GM12878 (cell line): ENCODE measurements at regions not wholly inside any gene's neighbourhood (a gene's known extent, or its start where the extent isn't known, plus 50 kb on each side); places are given as distances from the start of the nearest gene placed in this dataset.
A peak's percentile ranks its signal among the peaks of the same experiment; 100 is the strongest.

Experiments used
- BACH1 ChIP-seq: fragments of 450-650 bp; IDR thresholded peaks from 2 replicates; pipeline ENCODE4 v1.6.1; 2017; ENCODE audit warnings: mild to moderate bottlenecking, borderline replicate concordance
- BCL3 ChIP-seq: IDR thresholded peaks from 2 replicates; pipeline ENCODE4 v1.6.1; 2011; ENCODE audit warnings: borderline replicate concordance, low read depth, mild to moderate bottlenecking, moderate library complexity, low read length; ENCODE audit not compliant: insufficient read depth, poor library complexity, severe bottlenecking
- CHD2 ChIP-seq: IDR thresholded peaks from 2 replicates; pipeline ENCODE4 v1.6.1; 2011; ENCODE audit warnings: low read depth, low read length, improper control_type of control experiment, borderline replicate concordance
- DPF2 ChIP-seq: fragments of 450-650 bp; IDR thresholded peaks from 2 replicates; pipeline ENCODE4 v1.6.1; 2017; ENCODE audit warnings: mild to moderate bottlenecking
- EGR1 ChIP-seq, 2 experiments: IDR thresholded peaks; 1 replicate in 1 of 2; 2 replicates in 1 of 2; pipeline ENCODE4 v1.6.1; 2011 to 2012; ENCODE audit warnings: low read depth in 2 of 2, low read length in 2 of 2, borderline replicate concordance in 1 of 2, mild to moderate bottlenecking in 1 of 2, moderate library complexity in 1 of 2
- GATAD2B ChIP-seq: fragments of 450-650 bp; conservative IDR thresholded peaks from 2 replicates; pipeline ENCODE4 v1.6.1; 2017; ENCODE audit warnings: low read depth, mild to moderate bottlenecking, moderate library complexity
- HCFC1 ChIP-seq: fragments of 150-350 bp; IDR thresholded peaks from 2 replicates; pipeline ENCODE4 v1.6.1; 2014; ENCODE audit warnings: low read length
- HDAC2 ChIP-seq: fragments of 200-600 bp; sonication (generic); IDR thresholded peaks from 2 replicates; pipeline ENCODE4 v1.6.1; 2017
- KAT2A ChIP-seq: conservative IDR thresholded peaks from 2 replicates; pipeline ENCODE4 v1.6.1; 2011; ENCODE audit warnings: low read depth, low read length; ENCODE audit not compliant: control insufficient read depth
- LARP7 ChIP-seq: fragments of 450-650 bp; IDR thresholded peaks from 2 replicates; pipeline ENCODE4 v1.6.1; 2017; ENCODE audit warnings: mild to moderate bottlenecking
- REST ChIP-seq: IDR thresholded peaks from 2 replicates; pipeline ENCODE4 v1.6.1; 2012; ENCODE audit warnings: mild to moderate bottlenecking, low read depth, low read length
- STAT1 ChIP-seq: fragments of 450-650 bp; conservative IDR thresholded peaks from 2 replicates; pipeline ENCODE4 v1.6.1; 2014; ENCODE audit warnings: antibody characterized with exemption, mild to moderate bottlenecking
- TCF12 ChIP-seq: IDR thresholded peaks from 2 replicates; pipeline ENCODE4 v1.6.1; 2011; ENCODE audit warnings: low read depth, mild to moderate bottlenecking, low read length
- USF1 ChIP-seq: IDR thresholded peaks from 2 replicates; pipeline ENCODE4 v1.6.1; 2011; ENCODE audit warnings: borderline replicate concordance, low read depth, mild to moderate bottlenecking, moderate library complexity, mixed read lengths, low read length; ENCODE audit not compliant: insufficient read depth; ENCODE audit errors: extremely low read length
- ZBED1 ChIP-seq: IDR thresholded peaks from 2 replicates; pipeline ENCODE4 v1.6.1; 2016; ENCODE audit warnings: borderline replicate concordance
- ZNF207 ChIP-seq: fragments of 450-650 bp; IDR thresholded peaks from 2 replicates; pipeline ENCODE4 v1.6.1; 2014; ENCODE audit warnings: antibody characterized with exemption, mild to moderate bottlenecking, borderline replicate concordance
- TF ChIP-seq, protein P1 (sequence below): fragments of 450-650 bp; conservative IDR thresholded peaks from 2 replicates; pipeline ENCODE4 v1.6.1; 2017; ENCODE audit warnings: mild to moderate bottlenecking, moderate library complexity
- TF ChIP-seq, protein P2 (sequence below): fragments of 450-650 bp; IDR thresholded peaks from 2 replicates; pipeline ENCODE4 v1.6.1; 2016; ENCODE audit warnings: mild to moderate bottlenecking
- TF ChIP-seq, protein P3 (sequence below): fragments of 450-650 bp; formaldehyde crosslinking; IDR thresholded peaks from 2 replicates; pipeline ENCODE4 v1.4.0; 2022; ENCODE audit warnings: mild to moderate bottlenecking, moderate library complexity

GRCh38 chr4:30461218-30461617 is 259.0 kb upstream of the PCDH7 start (continued):
- TF ChIP-seq ZBED1 (0 out of 2 replicates have a peak, but pooled peaks have one; percentile 17), LARP7 (no peak), TCF12 (peak; percentile 70; the same call in 1 of the 2 replicates), GATAD2B (no peak), STAT1 (no peak), EGR1 (IDR thresholded peaks at IDR 0.05; ENCODE audit: borderline replicate concordance in 1 of 2, low read depth in 2 of 2, low read length in 2 of 2) (no peak; a peak in 1 of 3 replicates), BCL3 (peak; percentile 56), HCFC1 (no peak), CHD2 (0 out of 2 replicates have a peak, but pooled peaks have one; percentile 29), USF1 (no peak), HDAC2 (no peak), BACH1 (no peak), ZNF207 (no peak), DPF2 (peak; percentile 39; the same call in 1 of the 2 replicates), REST (no peak), KAT2A (no peak)
- TF ChIP-seq, protein P1, sequence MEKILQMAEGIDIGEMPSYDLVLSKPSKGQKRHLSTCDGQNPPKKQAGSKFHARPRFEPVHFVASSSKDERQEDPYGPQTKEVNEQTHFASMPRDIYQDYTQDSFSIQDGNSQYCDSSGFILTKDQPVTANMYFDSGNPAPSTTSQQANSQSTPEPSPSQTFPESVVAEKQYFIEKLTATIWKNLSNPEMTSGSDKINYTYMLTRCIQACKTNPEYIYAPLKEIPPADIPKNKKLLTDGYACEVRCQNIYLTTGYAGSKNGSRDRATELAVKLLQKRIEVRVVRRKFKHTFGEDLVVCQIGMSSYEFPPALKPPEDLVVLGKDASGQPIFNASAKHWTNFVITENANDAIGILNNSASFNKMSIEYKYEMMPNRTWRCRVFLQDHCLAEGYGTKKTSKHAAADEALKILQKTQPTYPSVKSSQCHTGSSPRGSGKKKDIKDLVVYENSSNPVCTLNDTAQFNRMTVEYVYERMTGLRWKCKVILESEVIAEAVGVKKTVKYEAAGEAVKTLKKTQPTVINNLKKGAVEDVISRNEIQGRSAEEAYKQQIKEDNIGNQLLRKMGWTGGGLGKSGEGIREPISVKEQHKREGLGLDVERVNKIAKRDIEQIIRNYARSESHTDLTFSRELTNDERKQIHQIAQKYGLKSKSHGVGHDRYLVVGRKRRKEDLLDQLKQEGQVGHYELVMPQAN, result no peak
- TF ChIP-seq, protein P2, sequence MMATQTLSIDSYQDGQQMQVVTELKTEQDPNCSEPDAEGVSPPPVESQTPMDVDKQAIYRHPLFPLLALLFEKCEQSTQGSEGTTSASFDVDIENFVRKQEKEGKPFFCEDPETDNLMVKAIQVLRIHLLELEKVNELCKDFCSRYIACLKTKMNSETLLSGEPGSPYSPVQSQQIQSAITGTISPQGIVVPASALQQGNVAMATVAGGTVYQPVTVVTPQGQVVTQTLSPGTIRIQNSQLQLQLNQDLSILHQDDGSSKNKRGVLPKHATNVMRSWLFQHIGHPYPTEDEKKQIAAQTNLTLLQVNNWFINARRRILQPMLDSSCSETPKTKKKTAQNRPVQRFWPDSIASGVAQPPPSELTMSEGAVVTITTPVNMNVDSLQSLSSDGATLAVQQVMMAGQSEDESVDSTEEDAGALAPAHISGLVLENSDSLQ, result no peak
- TF ChIP-seq, protein P3, sequence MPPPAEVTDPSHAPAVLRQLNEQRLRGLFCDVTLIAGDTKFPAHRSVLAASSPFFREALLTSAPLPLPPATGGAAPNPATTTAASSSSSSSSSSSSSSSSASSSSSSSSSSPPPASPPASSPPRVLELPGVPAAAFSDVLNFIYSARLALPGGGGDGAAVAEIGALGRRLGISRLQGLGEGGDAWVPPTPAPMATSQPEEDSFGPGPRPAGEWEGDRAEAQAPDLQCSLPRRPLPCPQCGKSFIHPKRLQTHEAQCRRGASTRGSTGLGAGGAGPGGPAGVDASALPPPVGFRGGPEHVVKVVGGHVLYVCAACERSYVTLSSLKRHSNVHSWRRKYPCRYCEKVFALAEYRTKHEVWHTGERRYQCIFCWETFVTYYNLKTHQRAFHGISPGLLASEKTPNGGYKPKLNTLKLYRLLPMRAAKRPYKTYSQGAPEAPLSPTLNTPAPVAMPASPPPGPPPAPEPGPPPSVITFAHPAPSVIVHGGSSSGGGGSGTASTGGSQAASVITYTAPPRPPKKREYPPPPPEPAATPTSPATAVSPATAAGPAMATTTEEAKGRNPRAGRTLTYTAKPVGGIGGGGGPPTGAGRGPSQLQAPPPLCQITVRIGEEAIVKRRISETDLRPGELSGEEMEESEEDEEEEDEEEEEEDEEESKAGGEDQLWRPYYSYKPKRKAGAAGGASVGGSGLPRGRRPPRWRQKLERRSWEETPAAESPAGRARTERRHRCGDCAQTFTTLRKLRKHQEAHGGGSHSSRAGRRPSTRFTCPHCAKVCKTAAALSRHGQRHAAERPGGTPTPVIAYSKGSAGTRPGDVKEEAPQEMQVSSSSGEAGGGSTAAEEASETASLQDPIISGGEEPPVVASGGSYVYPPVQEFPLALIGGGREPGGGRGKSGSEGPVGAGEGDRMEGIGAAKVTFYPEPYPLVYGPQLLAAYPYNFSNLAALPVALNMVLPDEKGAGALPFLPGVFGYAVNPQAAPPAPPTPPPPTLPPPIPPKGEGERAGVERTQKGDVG, result no peak
